Erythroblast (primary cell): ENCODE measurements at regions not wholly inside any gene's neighbourhood (a gene's known extent, or its start where the extent isn't known, plus 50 kb on each side); places are given as distances from the start of the nearest gene placed in this dataset.
A peak's percentile ranks its signal among the peaks of the same experiment; 100 is the strongest.

ENCODE experiments used
- DNase-seq, 2 experiments: peaks; one replicate each; lab custom pipeline; 2025; lab: John Stamatoyannopoulos, UW
- GATA1 ChIP-seq: IDR thresholded peaks from 2 replicates; pipeline ENCODE4 v1.6.1; 2011; ENCODE audit warnings: low read depth, mild to moderate bottlenecking, control low read depth, low read length, moderate library complexity
- POLR2A ChIP-seq: IDR thresholded peaks from 2 replicates; pipeline ENCODE4 v1.6.1; 2011; ENCODE audit warnings: mild to moderate bottlenecking, low read length

DNA sequence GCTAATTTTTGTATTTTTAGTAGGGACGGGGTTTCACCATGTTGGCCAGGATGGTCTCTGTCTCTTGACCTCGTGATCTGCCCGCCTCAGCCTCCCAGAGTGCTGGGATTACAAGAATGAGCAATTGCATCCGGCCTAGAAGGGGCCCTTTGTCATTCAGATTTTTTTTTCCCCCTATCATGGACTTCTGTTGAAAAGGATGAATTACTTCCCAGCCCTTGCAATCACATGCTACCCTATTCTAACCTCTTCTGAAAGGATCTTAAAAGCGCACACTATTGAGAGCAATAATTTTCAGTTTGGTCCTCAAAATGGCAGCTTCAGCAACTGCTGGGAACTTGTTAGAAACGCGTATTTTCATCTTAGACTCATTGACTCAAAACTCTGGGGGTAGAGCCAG lies 575.6 kb upstream of the KIRREL3 start:
- no peak for DNase-seq
- no peak for TF ChIP-seq POLR2A
- no peak for TF ChIP-seq GATA1

DNA sequence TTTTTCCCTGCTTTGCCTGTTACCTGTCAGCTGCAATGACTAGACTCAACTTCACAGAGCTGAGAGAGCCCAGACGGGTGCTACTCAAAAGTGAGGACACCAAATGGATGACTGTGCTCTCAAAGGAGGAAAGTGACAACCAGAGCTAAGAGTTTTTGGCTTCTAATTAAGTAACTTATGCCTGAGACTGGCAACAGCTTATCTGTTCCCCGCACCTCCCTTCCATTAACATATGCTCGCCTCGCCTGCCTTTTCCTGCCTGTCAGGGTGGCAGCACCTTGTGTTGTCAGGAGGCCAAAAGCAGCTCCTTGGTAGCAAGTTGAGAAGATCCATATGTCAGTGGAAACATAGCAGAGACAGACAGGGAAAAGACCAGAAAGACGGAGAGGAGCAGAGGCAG lies 573.9 kb upstream of the KIRREL3 start:
- TF ChIP-seq POLR2A (no peak), GATA1 (no peak)
- no peak for DNase-seq

DNA sequence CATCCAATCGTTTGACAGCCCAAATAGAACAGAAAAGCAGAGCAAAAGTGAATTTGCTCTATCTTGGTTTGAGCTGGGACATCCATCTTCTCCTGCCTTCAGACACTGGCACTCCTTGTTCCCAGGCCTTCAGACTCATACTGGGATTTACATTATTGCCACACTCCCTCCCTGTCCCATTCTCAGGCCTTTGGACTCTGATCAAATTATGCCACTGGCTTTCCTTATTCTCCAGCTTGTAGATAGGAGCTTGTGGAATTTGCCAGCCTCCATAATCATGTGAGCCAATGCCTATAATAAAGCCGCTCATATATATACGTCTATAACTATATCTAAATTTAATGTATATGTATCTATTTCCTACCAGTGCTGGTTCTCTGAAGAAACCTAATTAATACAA lies 568.3 kb upstream of the KIRREL3 start:
- no peak for DNase-seq
- TF ChIP-seq POLR2A, result no peak
- TF ChIP-seq GATA1, result no peak

DNA sequence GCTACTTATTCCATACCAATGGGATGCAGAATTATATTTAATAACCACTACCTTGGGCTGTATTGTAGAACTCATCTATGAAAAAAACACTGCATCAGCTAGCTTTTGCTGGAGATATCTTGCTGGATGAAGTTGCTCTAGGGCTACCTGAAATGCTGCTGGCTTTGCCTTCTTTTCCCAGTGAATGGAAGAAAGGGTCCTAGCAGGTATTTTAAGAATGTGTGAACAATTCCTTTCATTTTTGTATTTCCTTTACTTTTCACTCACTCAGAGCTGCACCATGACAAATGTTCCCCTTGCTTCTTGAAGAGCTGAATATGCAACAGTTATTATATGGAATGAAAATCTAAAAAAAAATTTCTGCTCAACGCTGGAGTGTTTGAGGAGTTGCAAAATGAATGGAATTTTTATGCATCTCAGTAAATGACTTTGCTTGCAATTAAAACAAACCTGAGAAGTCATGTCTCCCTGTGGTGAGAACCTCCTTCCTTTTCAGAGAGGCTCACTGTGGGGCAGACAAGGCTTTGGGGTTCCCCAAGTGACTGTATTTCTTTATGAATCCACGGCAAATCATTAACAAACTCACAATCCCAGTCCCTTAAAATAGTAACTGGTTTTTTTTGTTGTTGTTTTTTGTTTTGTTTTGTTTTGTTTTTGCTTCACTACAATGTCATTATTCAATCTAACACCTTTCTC lies 566.8 kb upstream of the KIRREL3 start:
- TF ChIP-seq GATA1, result no peak
- DNase-seq, result no peak

DNA sequence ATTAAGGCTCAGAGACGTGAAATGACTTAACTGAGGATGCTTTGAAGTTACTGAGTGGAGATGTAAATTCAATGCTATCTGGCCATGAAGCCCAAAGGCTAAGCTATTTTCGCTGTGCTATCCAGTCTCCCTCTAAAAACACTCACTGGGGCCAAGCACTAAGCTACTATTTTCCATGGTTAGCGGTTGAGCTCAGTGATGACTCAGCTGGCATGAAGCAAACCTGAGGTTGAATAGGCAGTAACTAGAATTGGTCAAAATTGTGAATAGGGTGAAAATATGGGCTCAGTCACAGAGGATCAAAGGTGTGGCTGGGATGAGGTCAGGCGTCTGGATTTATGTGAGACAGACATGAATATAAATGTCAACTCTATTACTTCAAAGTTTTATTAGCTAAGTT lies 564.2 kb upstream of the KIRREL3 start:
- TF ChIP-seq POLR2A, result no peak
- no peak for TF ChIP-seq GATA1
- no peak for DNase-seq

DNA sequence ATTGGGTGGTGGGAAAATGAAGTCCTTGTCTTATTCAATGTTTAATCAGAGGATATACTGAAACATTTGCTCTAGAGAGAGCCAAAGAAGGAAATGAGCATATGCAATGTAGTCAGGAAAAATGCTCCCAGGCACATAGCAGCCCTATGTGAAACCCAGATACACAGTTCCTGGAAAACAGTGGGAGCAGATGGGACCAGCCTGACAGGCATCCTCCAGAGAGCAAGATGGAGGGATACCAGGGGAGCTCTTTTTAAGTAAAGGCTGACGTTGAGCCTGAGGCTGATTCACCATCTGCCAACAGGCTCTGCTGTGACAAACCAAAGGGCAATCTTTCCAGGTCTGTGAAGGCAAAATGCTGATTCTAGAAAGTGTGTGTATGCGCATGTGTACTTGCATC lies 559.4 kb upstream of the KIRREL3 start:
- no peak for TF ChIP-seq GATA1
- no peak for TF ChIP-seq POLR2A
- DNase-seq, result no peak

DNA sequence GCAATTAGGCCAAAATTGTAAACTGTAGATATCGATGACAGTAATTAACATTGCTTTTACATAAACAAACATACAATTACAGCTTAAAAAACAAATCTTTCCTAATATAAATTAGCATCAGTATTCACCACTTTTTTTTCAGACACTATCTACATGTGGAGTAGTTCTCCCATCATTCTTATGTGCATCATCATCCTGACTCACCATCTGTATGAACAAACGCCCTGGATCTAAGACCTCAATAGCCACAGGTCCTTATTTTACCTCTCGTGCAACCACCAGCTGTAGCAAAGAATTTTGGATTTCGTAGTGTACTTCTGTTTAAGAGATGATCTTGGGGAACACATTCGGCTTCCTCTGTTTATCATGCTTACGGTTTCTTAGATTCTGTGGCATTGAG lies 551.9 kb upstream of the KIRREL3 start:
- DNase-seq, result peak in 1 of 2 experiments; percentile 1
- TF ChIP-seq POLR2A (no peak), GATA1 (no peak)

DNA sequence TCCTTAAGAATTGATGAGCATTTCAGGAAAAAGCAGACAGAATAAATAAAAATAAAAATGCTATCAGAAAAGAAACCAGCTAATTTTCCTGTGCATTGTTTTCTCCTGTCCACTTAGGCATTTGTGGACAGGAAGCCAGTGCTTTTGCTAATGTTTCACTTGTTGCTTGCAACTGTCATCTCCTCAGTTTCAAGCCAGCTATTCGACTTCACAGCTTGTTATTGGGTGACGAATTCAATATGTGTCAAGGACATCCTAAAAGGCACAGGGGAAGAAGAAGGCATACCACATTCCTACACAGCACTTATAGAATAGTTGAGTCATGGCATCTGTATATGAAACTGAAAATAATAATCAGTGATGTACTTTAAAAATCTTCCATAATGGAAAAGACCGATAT lies 530.6 kb upstream of the KIRREL3 start:
- no peak for DNase-seq
- TF ChIP-seq POLR2A (no peak), GATA1 (no peak)

DNA sequence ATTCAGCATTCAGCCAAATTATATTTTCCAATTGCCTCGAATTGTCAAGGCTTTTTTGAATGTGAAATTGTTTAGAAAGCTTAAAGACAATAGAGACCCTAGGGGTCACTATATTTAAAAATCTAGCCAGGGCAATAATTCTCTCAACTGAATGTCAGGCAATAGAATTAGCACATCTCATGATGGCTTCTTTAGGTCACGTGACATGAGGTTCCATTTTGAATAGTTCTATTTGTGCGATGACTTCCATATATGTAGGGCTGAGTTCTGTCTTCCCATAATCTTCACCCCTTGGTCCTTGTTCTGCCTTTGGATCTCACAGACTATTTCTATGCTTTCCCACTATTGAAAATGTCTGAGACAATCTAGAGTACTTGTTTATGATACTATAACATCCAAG lies 527.7 kb upstream of the KIRREL3 start:
- TF ChIP-seq GATA1 (no peak), POLR2A (no peak)
- DNase-seq, result no peak

DNA sequence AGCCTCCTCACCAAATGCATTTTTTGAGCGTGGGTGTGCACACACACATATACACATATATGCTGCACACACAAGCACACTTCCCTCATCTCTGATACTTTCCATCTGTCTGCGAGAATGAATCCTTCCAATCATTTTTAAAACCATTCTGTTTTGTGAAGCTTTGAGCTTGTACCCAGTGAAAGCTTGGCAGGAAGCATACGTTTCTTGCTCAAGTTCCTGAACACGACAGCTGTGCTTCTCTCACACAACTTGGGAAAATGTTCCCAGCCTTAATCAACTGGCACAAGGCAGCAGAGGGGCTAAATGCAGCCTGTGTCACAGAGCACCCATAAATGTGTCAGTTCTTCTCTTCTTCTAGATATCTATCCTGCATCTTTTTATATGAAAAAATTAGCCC lies 524.0 kb upstream of the KIRREL3 start:
- TF ChIP-seq POLR2A (no peak), GATA1 (no peak)
- DNase-seq, result no peak

DNA sequence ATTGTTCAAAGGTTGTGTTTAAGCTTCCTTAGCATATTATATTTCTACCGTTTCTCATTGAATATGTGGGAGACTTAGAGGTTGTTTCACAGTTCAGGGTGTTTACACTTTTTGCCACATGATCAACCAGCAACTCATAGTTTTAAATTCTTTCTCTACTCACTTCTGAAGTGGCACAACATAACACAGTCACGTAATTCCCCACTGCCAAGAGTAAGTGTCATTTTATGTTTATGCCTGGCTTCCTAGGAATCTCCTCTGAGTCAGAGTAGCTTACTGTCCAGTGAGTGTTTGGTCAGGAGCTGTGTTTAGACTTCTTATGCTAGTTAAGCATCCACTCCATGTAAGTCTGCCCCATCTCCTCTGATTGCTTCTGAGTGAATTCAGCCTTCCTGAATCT lies 520.8 kb upstream of the KIRREL3 start:
- TF ChIP-seq GATA1 (no peak), POLR2A (no peak)
- DNase-seq, result no peak

DNA sequence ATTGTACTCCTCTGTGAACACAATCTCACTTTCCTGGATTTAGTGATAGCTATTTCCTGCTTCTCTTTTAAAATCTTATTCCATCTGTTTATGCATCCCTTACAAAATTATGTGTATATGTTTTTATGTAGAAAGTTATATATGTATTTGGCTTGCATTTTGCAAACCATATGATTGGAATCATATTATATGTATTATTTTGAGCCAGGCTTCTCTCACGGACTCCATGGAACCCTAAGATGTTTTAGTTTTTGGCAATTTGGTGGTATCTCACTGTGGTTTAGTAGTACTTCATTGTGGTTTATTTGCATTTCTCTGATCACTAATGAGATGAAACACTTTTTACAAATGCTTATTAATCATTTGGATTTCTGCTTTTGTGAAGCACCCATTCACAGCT lies 507.3 kb upstream of the KIRREL3 start:
- TF ChIP-seq GATA1, result no peak
- no peak for DNase-seq

DNA sequence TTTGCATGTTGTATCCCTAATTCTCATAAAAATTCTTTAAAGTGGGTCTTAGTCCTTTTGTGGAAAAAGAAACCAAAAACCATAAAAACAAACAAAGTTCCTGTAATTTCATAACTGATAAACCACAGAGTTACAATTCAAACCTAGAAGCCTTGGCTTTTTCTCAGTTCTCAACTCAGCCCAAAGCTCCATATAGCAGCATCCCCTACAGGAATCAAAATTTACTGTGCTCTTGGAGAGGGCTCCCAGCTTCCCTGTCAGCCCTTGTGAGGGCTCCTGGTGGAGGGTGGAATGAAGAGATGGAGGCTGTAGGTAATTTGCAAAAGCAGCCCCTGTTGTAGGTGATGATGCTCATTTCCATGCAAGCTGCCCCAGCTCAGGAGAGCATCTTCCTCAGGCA lies 506.1 kb upstream of the KIRREL3 start:
- DNase-seq, result no peak
- TF ChIP-seq GATA1 (no peak), POLR2A (no peak)

DNA sequence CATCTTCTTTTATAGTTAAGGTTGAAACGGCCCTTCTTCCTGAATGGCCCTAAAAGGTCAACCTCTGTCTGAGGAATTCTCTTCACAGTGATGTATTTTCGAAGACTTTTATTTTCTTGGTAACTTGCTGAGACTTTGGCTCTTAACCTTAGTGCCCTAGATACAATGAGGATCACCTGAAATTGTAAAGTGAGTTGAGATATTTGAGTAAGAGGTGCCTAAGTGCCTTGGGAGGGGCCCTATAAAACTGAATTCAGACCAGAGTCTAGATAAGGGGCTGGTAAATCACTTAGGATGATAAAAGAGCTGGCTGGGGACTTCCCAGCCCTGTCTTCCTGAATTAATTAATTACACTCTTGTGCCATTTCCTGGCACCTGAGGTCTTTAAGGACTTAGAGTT lies 505.6 kb upstream of the KIRREL3 start:
- DNase-seq, result no peak
- TF ChIP-seq POLR2A, result no peak
- no peak for TF ChIP-seq GATA1

DNA sequence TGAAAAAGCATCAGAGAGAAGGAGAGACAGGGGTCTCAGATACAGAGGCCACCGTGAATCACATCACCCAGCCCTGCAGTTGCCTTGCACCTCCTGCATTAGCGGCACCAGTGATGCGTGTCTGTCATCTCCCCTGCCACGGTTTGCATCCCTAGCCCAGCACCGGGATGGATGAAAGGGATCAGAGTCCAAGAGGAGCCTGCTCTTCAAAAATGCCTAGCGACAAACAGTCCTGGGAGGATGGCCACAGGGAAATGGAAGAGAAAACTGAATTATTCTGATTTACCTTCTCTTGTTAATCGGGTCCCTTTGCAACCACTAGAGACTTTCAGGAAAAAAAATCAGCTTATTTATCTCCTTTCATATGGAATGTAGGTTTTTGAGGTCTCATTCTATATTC lies 495.6 kb upstream of the KIRREL3 start:
- no peak for TF ChIP-seq GATA1
- no peak for TF ChIP-seq POLR2A
- no peak for DNase-seq

DNA sequence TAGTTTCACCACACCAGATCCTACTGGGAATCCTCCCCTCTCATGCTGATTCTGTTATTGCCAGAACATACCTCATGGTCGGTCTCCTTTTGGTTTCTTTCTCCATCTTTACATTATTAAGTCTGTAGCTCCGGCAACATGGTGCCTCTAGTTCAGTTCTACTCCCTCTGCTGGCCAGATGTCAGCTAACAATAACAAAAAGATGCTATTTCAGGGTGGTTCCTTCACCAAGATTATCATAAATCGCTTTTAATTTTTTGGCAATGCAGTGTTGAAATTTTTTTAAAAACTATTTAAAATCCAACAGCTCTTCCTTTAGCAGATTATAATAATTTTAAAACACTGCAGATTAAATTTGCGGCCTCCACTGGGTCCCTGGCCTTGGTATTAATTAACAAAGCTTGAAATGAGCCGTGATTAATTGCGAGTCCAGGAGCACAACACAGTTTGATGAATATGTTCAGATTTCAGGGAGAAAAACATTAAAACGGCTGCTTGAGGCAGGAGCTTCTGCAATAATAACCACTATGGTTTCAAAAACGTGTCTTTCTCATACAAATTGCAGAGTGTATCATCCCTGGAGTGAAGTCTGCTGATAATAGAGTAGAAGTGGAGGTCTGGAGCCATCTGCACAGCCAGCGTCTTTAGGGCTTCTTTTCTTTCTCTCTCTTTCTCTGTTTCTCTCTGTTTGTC lies 492.9 kb upstream of the KIRREL3 start:
- no peak for TF ChIP-seq POLR2A
- no peak for TF ChIP-seq GATA1
- peak in 1 of 2 experiments; percentile 4 for DNase-seq

DNA sequence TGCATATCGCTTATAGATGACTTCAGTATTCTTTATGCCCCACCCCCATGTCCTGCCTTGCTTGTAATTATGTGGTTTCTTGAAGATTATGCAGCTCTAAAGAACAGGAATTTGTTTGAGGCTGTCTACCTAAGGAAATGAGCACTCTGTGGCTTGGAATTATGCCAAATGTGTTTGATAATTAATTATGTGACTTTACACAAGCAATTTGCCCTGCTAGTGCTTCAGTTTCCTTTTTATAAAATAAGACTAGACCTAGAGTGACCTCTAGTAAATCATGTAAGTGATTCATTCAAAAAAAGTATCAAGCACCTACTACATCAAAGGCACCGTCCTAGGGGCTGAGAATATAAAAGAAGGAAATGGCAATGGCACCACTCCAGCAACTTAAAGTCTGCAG lies 491.5 kb upstream of the KIRREL3 start:
- TF ChIP-seq POLR2A, result no peak
- no peak for TF ChIP-seq GATA1
- DNase-seq, result no peak
